ENCODE measurements at regions not wholly inside any gene's neighbourhood (a gene's known extent, or its start where the extent isn't known, plus 50 kb on each side); places are given as distances from the start of the nearest gene placed in this dataset.

GRCh38 chr13:59000770-59001169 lies 1163.0 kb downstream of the DIAPH3 start:
- TF ChIP-seq NFE2 (CRISPR knock-in tag; IDR thresholded peaks at IDR 0.05), result no peak
- no peak for TF ChIP-seq POLR2AphosphoS5 (IDR thresholded peaks at IDR 0.05; ENCODE audit: low read depth, low read length)
- TF ChIP-seq ZBTB46 (CRISPR knock-in tag; IDR thresholded peaks at IDR 0.05; ENCODE audit: borderline replicate concordance), result no peak
- no peak for TF ChIP-seq NR2F6 (IDR thresholded peaks at IDR 0.05)
- TF ChIP-seq NR2F6 (CRISPR knock-in tag; IDR thresholded peaks at IDR 0.05), result no peak
- no peak for TF ChIP-seq ZNF335 (CRISPR knock-in tag; IDR thresholded peaks at IDR 0.05)
- no peak for TF ChIP-seq ZFP1 (CRISPR knock-in tag; IDR thresholded peaks at IDR 0.05)
- TF ChIP-seq, protein P1, sequence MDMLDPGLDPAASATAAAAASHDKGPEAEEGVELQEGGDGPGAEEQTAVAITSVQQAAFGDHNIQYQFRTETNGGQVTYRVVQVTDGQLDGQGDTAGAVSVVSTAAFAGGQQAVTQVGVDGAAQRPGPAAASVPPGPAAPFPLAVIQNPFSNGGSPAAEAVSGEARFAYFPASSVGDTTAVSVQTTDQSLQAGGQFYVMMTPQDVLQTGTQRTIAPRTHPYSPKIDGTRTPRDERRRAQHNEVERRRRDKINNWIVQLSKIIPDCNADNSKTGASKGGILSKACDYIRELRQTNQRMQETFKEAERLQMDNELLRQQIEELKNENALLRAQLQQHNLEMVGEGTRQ (IDR thresholded peaks at IDR 0.05; ENCODE audit: low read depth, low read length), result no peak
- TF ChIP-seq, protein P1 (CRISPR knock-in tag; IDR thresholded peaks at IDR 0.05; ENCODE audit: borderline replicate concordance), result no peak
- no peak for TF ChIP-seq POLR2A (IDR thresholded peaks at IDR 0.05; ENCODE audit: insufficient read depth in 1 of 2, low read depth in 2 of 2, low read length in 2 of 2)
- no peak for TF ChIP-seq HNRNPH1 (optimal IDR thresholded peaks at IDR 0.05; ENCODE audit: low read depth, low read length)

Measured in HepG2 (cell line).